H9 (cell line): ENCODE measurements at regions not wholly inside any gene's neighbourhood (a gene's known extent, or its start where the extent isn't known, plus 50 kb on each side); places are given as distances from the start of the nearest gene placed in this dataset.

Experiments used
- DNase-seq: peaks from one replicate; pipeline ENCODE4 v3.0.0-alpha.2; 2017
- H2AFZ ChIP-seq: one replicate; pipeline ENCODE4 v1.6.1; 2013; ENCODE audit warnings: mild to moderate bottlenecking, low read length, control low read depth, moderate library complexity
- H2AK5ac ChIP-seq: 2 replicates; pipeline ENCODE4 v1.6.1; 2013; ENCODE audit warnings: low read length, control low read depth, mixed read lengths; ENCODE audit not compliant: insufficient read length
- H2BK120ac ChIP-seq: one replicate; pipeline ENCODE4 v1.6.1; 2013; ENCODE audit warnings: low read depth, mild to moderate bottlenecking, low read length, control low read depth, inconsistent platforms; ENCODE audit not compliant: poor library complexity, severe bottlenecking
- H2BK12ac ChIP-seq: 2 replicates; pipeline ENCODE4 v1.6.1; 2013; ENCODE audit warnings: low read length, control low read depth, mixed read lengths, low read depth; ENCODE audit not compliant: insufficient read length
- H2BK15ac ChIP-seq: 2 replicates; pipeline ENCODE4 v1.6.1; 2013; ENCODE audit warnings: low read depth, low read length, control low read depth
- H2BK20ac ChIP-seq: one replicate; pipeline ENCODE4 v1.6.1; 2013; ENCODE audit warnings: low read depth, mild to moderate bottlenecking, low read length, control low read depth, inconsistent platforms; ENCODE audit not compliant: poor library complexity, severe bottlenecking
- H2BK5ac ChIP-seq: 2 replicates; pipeline ENCODE4 v1.6.1; 2013; ENCODE audit warnings: low read length, control low read depth, mixed read lengths; ENCODE audit not compliant: insufficient read length
- H3K14ac ChIP-seq: 2 replicates; pipeline ENCODE4 v1.6.1; 2013; ENCODE audit warnings: low read length, control low read depth; ENCODE audit not compliant: insufficient read depth
- H3K18ac ChIP-seq: 2 replicates; pipeline ENCODE4 v1.6.1; 2013; ENCODE audit warnings: low read depth, mild to moderate bottlenecking, mixed read lengths, low read length, control low read depth; ENCODE audit not compliant: insufficient read length
- H3K23ac ChIP-seq: 2 replicates; pipeline ENCODE4 v1.6.1; 2013; ENCODE audit warnings: low read length, control low read depth, mixed read lengths, low read depth; ENCODE audit not compliant: insufficient read length
- H3K23me2 ChIP-seq: 2 replicates; pipeline ENCODE4 v1.6.1; 2013; ENCODE audit warnings: low read depth, mild to moderate bottlenecking, mixed read lengths, low read length, control low read depth; ENCODE audit not compliant: insufficient read length, poor library complexity, severe bottlenecking
- H3K27ac ChIP-seq: 2 replicates; pipeline ENCODE4 v1.5.1; 2013; ENCODE audit warnings: low read length, control low read depth, mixed read lengths, low read depth; ENCODE audit not compliant: insufficient read length
- H3K27me3 ChIP-seq: 2 replicates; pipeline ENCODE4 v1.6.1; 2013; ENCODE audit warnings: low read length, control low read depth, inconsistent platforms; ENCODE audit not compliant: insufficient read depth
- H3K4ac ChIP-seq: 2 replicates; pipeline ENCODE4 v1.6.1; 2013; ENCODE audit warnings: low read depth, mild to moderate bottlenecking, control low read depth, inconsistent platforms, low read length, moderate library complexity
- H3K4me1 ChIP-seq: 2 replicates; pipeline ENCODE4 v1.6.1; 2013; ENCODE audit warnings: low read length, control low read depth, inconsistent platforms; ENCODE audit not compliant: insufficient read depth
- H3K4me2 ChIP-seq: 2 replicates; pipeline ENCODE4 v1.6.1; 2013; ENCODE audit warnings: low read length, control low read depth, mixed read lengths; ENCODE audit not compliant: insufficient read length, insufficient read depth
- H3K56ac ChIP-seq: 2 replicates; pipeline ENCODE4 v1.6.1; 2013; ENCODE audit warnings: low read depth, mild to moderate bottlenecking, mixed read lengths, low read length, control low read depth; ENCODE audit not compliant: insufficient read length
- H3K79me1 ChIP-seq: 2 replicates; pipeline ENCODE4 v1.6.1; 2013; ENCODE audit warnings: low read depth, mild to moderate bottlenecking, moderate library complexity, low read length, control low read depth, inconsistent platforms; ENCODE audit not compliant: insufficient read depth, poor library complexity, severe bottlenecking
- H3K79me2 ChIP-seq: 2 replicates; pipeline ENCODE4 v1.6.1; 2013; ENCODE audit warnings: low read length, control low read depth, inconsistent platforms; ENCODE audit not compliant: insufficient read depth
- H3K9ac ChIP-seq: 2 replicates; pipeline ENCODE4 v1.6.1; 2013; ENCODE audit warnings: low read length, control low read depth, mixed read lengths; ENCODE audit not compliant: insufficient read length; ENCODE audit errors: extremely low read depth
- H3K9me3 ChIP-seq: one replicate; pipeline ENCODE4 v1.6.1; 2013; ENCODE audit warnings: low read depth, low read length, inconsistent platforms; ENCODE audit not compliant: control insufficient read depth
- H3T11ph ChIP-seq: one replicate; pipeline ENCODE4 v1.6.1; 2013; ENCODE audit warnings: mild to moderate bottlenecking, low read length, control low read depth, inconsistent platforms
- H4K20me1 ChIP-seq: one replicate; pipeline ENCODE4 v1.6.1; 2013; ENCODE audit not compliant: control insufficient read depth, insufficient read length, insufficient read depth
- H4K5ac ChIP-seq: 2 replicates; pipeline ENCODE4 v1.6.1; 2013; ENCODE audit warnings: low read depth, mild to moderate bottlenecking, mixed read lengths, low read length, control low read depth; ENCODE audit not compliant: insufficient read length
- H4K8ac ChIP-seq: replicated peaks from 2 replicates; pipeline ENCODE4 v1.6.1; 2013; ENCODE audit warnings: low read length, control low read depth, mixed read lengths, low read depth; ENCODE audit not compliant: insufficient read length
- H4K91ac ChIP-seq: 2 replicates; pipeline ENCODE4 v1.6.1; 2013; ENCODE audit warnings: low read depth, mild to moderate bottlenecking, moderate library complexity, mixed read lengths, low read length, control low read depth; ENCODE audit not compliant: insufficient read length
- H3K27ac Mint-ChIP-seq, 3 experiments: 2 replicates in 2 of 3; 3 replicates in 1 of 3; pipeline ENCODE4 v1.8.0; 2020 to 2021; ENCODE audit warnings: mixed read lengths in 3 of 3, mild to moderate bottlenecking in 1 of 3, moderate library complexity in 1 of 3
- H3K27me3 Mint-ChIP-seq: 2 replicates; pipeline ENCODE4 v1.8.0; 2021; ENCODE audit warnings: low read depth, mild to moderate bottlenecking, moderate library complexity, mixed read lengths
- H3K36me3 Mint-ChIP-seq, 3 experiments: 2 replicates in 2 of 3; 3 replicates in 1 of 3; pipeline ENCODE4 v1.8.0; 2020 to 2021; ENCODE audit warnings: low read depth in 3 of 3, mixed read lengths in 3 of 3; ENCODE audit not compliant: insufficient read depth in 1 of 3
- H3K4me1 Mint-ChIP-seq, 2 experiments: 2 replicates each; pipeline ENCODE4 v1.8.0; 2020; ENCODE audit warnings: mixed read lengths in 2 of 2
- H3K4me3 Mint-ChIP-seq, 2 experiments: 2 replicates in 1 of 2; 3 replicates in 1 of 2; pipeline ENCODE4 v1.8.0; 2020 to 2021; ENCODE audit warnings: mild to moderate bottlenecking in 2 of 2, mixed read lengths in 2 of 2, moderate library complexity in 1 of 2
- H3K9me3 Mint-ChIP-seq, 2 experiments: 2 replicates in 1 of 2; 3 replicates in 1 of 2; pipeline ENCODE4 v1.8.0; 2020; ENCODE audit warnings: mild to moderate bottlenecking in 2 of 2, mixed read lengths in 2 of 2, moderate library complexity in 1 of 2
- TF ChIP-seq, protein P1 (sequence below): fragments of 200-600 bp; sonication (generic); conservative IDR thresholded peaks from 3 replicates; pipeline ENCODE4 v1.8.0; 2021; ENCODE audit warnings: antibody characterized with exemption, mild to moderate bottlenecking

DNA sequence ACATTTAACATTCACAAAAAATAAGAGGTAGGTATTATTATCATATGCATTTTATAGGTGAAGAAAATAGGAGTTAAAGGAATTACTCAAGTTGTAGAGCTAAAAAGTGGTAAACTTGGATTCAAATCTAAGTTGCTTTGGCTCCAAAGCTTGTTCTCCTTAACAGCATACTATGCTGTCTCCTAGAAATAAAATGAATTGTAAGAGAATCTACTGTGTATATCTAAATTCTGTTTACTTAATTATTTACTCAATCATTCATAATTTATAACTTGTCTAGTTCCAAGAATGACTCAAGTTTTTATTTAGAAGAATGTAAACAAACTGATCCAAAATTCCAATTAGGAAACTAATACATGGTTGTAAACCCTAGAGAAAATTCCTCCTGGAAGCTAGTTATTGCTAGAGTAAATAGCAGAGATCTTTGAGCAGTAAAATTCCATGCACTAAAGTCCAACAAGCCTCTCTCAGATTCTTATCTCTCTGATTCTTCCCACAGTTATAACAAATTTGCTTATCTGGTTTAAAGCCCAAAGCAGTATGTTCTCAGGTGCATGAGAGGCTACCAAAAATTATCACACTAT is 132.5 kb upstream of the DPT start:
- Histone ChIP-seq H2AFZ (no peak overlapping the region), H4K91ac (no peak overlapping the region), H4K20me1 (no peaks in the 10 kb centered on the region), H3K23me2 (no peaks in the 10 kb centered on the region), H3K4ac (no peak overlapping the region), H3K9me3 (no peaks in the 10 kb centered on the region), H2BK15ac (no peak overlapping the region), H2AK5ac (no peak overlapping the region), H3K14ac (no peak overlapping the region), H3K4me2 (no peak overlapping the region), H2BK12ac (no peak overlapping the region), H2BK120ac (no peak overlapping the region), H2BK20ac (no peak overlapping the region), H3K79me1 (no peaks in the 10 kb centered on the region), H3K4me1 (no peaks in the 10 kb centered on the region), H3K27ac (no peak overlapping the region), H3K56ac (no peak overlapping the region), H3K18ac (no peak overlapping the region), H4K5ac (no peak overlapping the region), H3K23ac (no peak overlapping the region), H3T11ph (no peak overlapping the region), H4K8ac (no peak overlapping the region), H3K27me3 (no peaks in the 10 kb centered on the region), H3K79me2 (no peaks in the 10 kb centered on the region), H2BK5ac (no peak overlapping the region), H3K9ac (no peak overlapping the region)
- Mint-ChIP-seq H3K4me3 (no peak overlapping the region), H3K27me3 (no peaks in the 10 kb centered on the region), H3K27ac (no peak overlapping the region), H3K36me3 (peaks cover 0 to 6% (median 2%) of the 10 kb centered on the region in 3 experiments; a peak in 2 of 7 replicates), H3K9me3 (peaks cover 9 to 10% of the 10 kb centered on the region in 2 experiments), H3K4me1 (peaks cover 6% of the 10 kb centered on the region in 2 experiments)
- TF ChIP-seq, protein P1, sequence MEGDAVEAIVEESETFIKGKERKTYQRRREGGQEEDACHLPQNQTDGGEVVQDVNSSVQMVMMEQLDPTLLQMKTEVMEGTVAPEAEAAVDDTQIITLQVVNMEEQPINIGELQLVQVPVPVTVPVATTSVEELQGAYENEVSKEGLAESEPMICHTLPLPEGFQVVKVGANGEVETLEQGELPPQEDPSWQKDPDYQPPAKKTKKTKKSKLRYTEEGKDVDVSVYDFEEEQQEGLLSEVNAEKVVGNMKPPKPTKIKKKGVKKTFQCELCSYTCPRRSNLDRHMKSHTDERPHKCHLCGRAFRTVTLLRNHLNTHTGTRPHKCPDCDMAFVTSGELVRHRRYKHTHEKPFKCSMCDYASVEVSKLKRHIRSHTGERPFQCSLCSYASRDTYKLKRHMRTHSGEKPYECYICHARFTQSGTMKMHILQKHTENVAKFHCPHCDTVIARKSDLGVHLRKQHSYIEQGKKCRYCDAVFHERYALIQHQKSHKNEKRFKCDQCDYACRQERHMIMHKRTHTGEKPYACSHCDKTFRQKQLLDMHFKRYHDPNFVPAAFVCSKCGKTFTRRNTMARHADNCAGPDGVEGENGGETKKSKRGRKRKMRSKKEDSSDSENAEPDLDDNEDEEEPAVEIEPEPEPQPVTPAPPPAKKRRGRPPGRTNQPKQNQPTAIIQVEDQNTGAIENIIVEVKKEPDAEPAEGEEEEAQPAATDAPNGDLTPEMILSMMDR, result no peak
- DNase-seq, result no peak
